HepG2 (cell line): ENCODE measurements at regions not wholly inside any gene's neighbourhood (a gene's known extent, or its start where the extent isn't known, plus 50 kb on each side); places are given as distances from the start of the nearest gene placed in this dataset.

ENCODE experiments used
- EED ChIP-seq: sonication (generic); formaldehyde crosslinking; IDR thresholded peaks from 2 replicates; pipeline ENCODE4 v1.5.0; 2020; ENCODE audit warnings: mild to moderate bottlenecking, missing genetic modification reagents
- FOXK1 ChIP-seq: sonication (generic); formaldehyde crosslinking; IDR thresholded peaks from 2 replicates; pipeline ENCODE4 v1.4.0; 2020; ENCODE audit warnings: low read depth, missing genetic modification reagents, borderline replicate concordance
- MAZ ChIP-seq, 2 experiments: sonication (generic) in 1 of 2; formaldehyde crosslinking in 1 of 2; IDR thresholded peaks; 2 replicates each; pipeline versions ENCODE4 v1.5.0 to v1.6.1; 2012 to 2020; ENCODE audit warnings: low read depth in 2 of 2, mild to moderate bottlenecking in 2 of 2, borderline replicate concordance in 1 of 2, improper control_type of control experiment in 1 of 2, low read length in 1 of 2, missing genetic modification reagents in 1 of 2, moderate library complexity in 1 of 2
- MXD4 ChIP-seq: IDR thresholded peaks from 2 replicates; pipeline ENCODE4 v1.6.1; 2016; ENCODE audit warnings: mild to moderate bottlenecking, missing biosample characterization, missing genetic modification reagents
- POLR2A ChIP-seq, 2 experiments: IDR thresholded peaks; 2 replicates each; pipeline ENCODE4 v1.6.1; 2011; ENCODE audit warnings: low read depth in 2 of 2, low read length in 2 of 2, mild to moderate bottlenecking in 1 of 2, moderate library complexity in 1 of 2; ENCODE audit not compliant: insufficient read depth in 1 of 2
- PTBP1 ChIP-seq: fragments of 200-400 bp; formaldehyde crosslinking; IDR thresholded peaks from 2 replicates; pipeline ENCODE4 v1.6.1; 2018; ENCODE audit warnings: low read length, low read depth; ENCODE audit not compliant: poor library complexity, severe bottlenecking
- ZGPAT ChIP-seq: IDR thresholded peaks from 2 replicates; pipeline ENCODE4 v1.6.1; 2016; ENCODE audit warnings: mild to moderate bottlenecking
- ZNF136 ChIP-seq: sonication (generic); formaldehyde crosslinking; IDR thresholded peaks from 2 replicates; pipeline ENCODE4 v1.8.1; 2022; ENCODE audit warnings: low read depth, mild to moderate bottlenecking, moderate library complexity, missing genetic modification reagents
- ZNF501 ChIP-seq: sonication (generic); formaldehyde crosslinking; IDR thresholded peaks from 2 replicates; pipeline ENCODE4 v1.5.1; 2020; ENCODE audit warnings: mild to moderate bottlenecking, moderate library complexity, missing genetic modification reagents
- ZNF792 ChIP-seq: IDR thresholded peaks from 2 replicates; pipeline ENCODE4 v1.6.1; 2016

GRCh38 chr1:114227059-114227458, 73.4 kb upstream of the SYT6 start:
- TF ChIP-seq ZGPAT: no peak
- TF ChIP-seq ZNF136: no peak
- no peak for TF ChIP-seq FOXK1
- TF ChIP-seq ZNF792 (CRISPR knock-in tag): no peak
- TF ChIP-seq PTBP1: no peak
- TF ChIP-seq MXD4: no peak
- TF ChIP-seq POLR2A (IDR thresholded peaks at IDR 0.05; ENCODE audit: insufficient read depth in 1 of 2, low read depth in 2 of 2, low read length in 2 of 2): no peak
- TF ChIP-seq EED (CRISPR knock-in tag): no peak
- TF ChIP-seq MAZ (IDR thresholded peaks at IDR 0.05; ENCODE audit: borderline replicate concordance, low read depth, low read length): no peak
- no peak for TF ChIP-seq MAZ (CRISPR knock-in tag; IDR thresholded peaks at IDR 0.05; ENCODE audit: low read depth)
- no peak for TF ChIP-seq ZNF501 (CRISPR knock-in tag)
